ENCODE measurements at regions not wholly inside any gene's neighbourhood (a gene's known extent, or its start where the extent isn't known, plus 50 kb on each side); places are given as distances from the start of the nearest gene placed in this dataset.

- no peaks in the 10 kb centered on the region for H3K9me3 ChIP-seq (ENCODE audit: control insufficient read depth, low read length, poor library complexity, severe bottlenecking)
- H3K27ac Mint-ChIP-seq: no peak overlapping the region
- H3K4me3 Mint-ChIP-seq: no peak overlapping the region
- ATAC-seq: no peak
- no peaks in the 10 kb centered on the region for H3K27me3 Mint-ChIP-seq
- H3K36me3 Mint-ChIP-seq (ENCODE audit: low read depth): no peaks in the 10 kb centered on the region
- H3K4me1 Mint-ChIP-seq: no peaks in the 10 kb centered on the region
- DNase-seq: no peak
Measured at GRCh38 chr18:52289392-52289791, 50.6 kb upstream of the DCC start.

Measured in T-helper 17 cell (primary cell).